ENCODE measurements at regions not wholly inside any gene's neighbourhood (a gene's known extent, or its start where the extent isn't known, plus 50 kb on each side); places are given as distances from the start of the nearest gene placed in this dataset.
A peak's percentile ranks its signal among the peaks of the same experiment; 100 is the strongest.

DNA sequence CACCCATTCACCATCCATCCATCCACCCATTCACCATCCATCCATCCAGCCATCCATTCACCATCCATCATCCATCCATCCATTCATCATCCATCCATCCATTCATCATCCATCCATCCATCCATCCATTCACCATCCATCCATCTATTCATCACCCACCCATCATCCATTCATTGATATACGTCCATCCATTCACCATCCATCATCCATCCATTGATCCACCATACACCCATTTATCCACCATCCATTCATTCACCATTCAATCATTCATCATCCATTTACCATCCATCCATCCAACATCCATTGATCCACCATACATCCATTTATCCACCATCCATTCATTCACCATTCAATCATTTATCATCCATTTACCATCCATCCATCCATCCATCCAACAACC is 111.7 kb downstream of the ABCC12 start (continued):
- TF ChIP-seq ATM (IDR thresholded peaks at IDR 0.05; ENCODE audit: borderline replicate concordance) (peak; percentile 50; the same call in 1 of the 2 replicates), SP140L (CRISPR knock-in tag; IDR thresholded peaks at IDR 0.05; ENCODE audit: borderline replicate concordance) (no peak), ZNF543 (CRISPR knock-in tag; IDR thresholded peaks at IDR 0.05) (no peak)

GRCh38 chr16:48041981-48042421 is 113.8 kb downstream of the ABCC12 start:
- Histone ChIP-seq H3K9ac (ENCODE audit: insufficient read depth, low read depth, low read length) (no peak overlapping the region), H3K4me3 (replicated peaks in 1 of 3; ENCODE audit: insufficient read depth in 1 of 3, low read depth in 2 of 3, low read length in 3 of 3) (no peak overlapping the region), H3K4me2 (ENCODE audit: low read depth, low read length) (no peak overlapping the region), H3K79me2 (ENCODE audit: insufficient read depth, low read length) (no peaks in the 10 kb centered on the region), H3K4me1 (ENCODE audit: insufficient read depth, low read length) (peaks cover 6% of the 10 kb centered on the region; the same call in 1 of the 2 replicates), H3K27me3 (ENCODE audit: control insufficient read depth in 1 of 2, insufficient read depth in 2 of 2, low read length in 2 of 2) (peaks cover 0 to 2% of the 10 kb centered on the region in 2 experiments; a peak in 2 of 5 replicates), H3K27ac (ENCODE audit: extremely low read length, insufficient read depth, low read length) (no peak overlapping the region), H3K36me3 (replicated peaks in 1 of 2; ENCODE audit: control insufficient read depth in 1 of 2, insufficient read depth in 2 of 2, low read length in 2 of 2) (no peaks in the 10 kb centered on the region), H2AFZ (ENCODE audit: low read length) (no peak overlapping the region), H4K20me1 (ENCODE audit: insufficient read depth, low read length) (no peaks in the 10 kb centered on the region), H3K9me3 (ENCODE audit: low read length) (no peaks in the 10 kb centered on the region)
- POLR2A ChIA-PET = no interaction called here
- CTCF ChIA-PET (ENCODE audit: low intra/inter-chr PET ratio, low total read pairs) = interaction anchor here (0.9 kb wide), 1 partner anchor 901 kb away, joined by 3 read pairs; no protein-coding TSS in a partner anchor
- WGBS (ENCODE audit: low lambda C conversion rate) = 25% methylated on average over 10 of the region's 10 CpGs
- TF ChIP-seq SP2 (CRISPR knock-in tag; IDR thresholded peaks at IDR 0.05) (no peak), ZBTB39 (CRISPR knock-in tag; IDR thresholded peaks at IDR 0.05) (no peak), STAG1 (CRISPR knock-in tag; IDR thresholded peaks at IDR 0.05) (peak; percentile 81), NR2F6 (IDR thresholded peaks at IDR 0.05) (no peak), NR2F6 (CRISPR knock-in tag; IDR thresholded peaks at IDR 0.05) (0 out of 2 replicates have a peak, but pooled peaks have one; percentile 20), SMC3 (IDR thresholded peaks at IDR 0.05; ENCODE audit: low read length) (peak; percentile 58; the same call in 1 of the 2 replicates), RAD21 (CRISPR knock-in tag; IDR thresholded peaks at IDR 0.05) (peak; percentile 61)
- TF ChIP-seq, protein P1, sequence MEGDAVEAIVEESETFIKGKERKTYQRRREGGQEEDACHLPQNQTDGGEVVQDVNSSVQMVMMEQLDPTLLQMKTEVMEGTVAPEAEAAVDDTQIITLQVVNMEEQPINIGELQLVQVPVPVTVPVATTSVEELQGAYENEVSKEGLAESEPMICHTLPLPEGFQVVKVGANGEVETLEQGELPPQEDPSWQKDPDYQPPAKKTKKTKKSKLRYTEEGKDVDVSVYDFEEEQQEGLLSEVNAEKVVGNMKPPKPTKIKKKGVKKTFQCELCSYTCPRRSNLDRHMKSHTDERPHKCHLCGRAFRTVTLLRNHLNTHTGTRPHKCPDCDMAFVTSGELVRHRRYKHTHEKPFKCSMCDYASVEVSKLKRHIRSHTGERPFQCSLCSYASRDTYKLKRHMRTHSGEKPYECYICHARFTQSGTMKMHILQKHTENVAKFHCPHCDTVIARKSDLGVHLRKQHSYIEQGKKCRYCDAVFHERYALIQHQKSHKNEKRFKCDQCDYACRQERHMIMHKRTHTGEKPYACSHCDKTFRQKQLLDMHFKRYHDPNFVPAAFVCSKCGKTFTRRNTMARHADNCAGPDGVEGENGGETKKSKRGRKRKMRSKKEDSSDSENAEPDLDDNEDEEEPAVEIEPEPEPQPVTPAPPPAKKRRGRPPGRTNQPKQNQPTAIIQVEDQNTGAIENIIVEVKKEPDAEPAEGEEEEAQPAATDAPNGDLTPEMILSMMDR (CRISPR knock-in tag; IDR thresholded peaks at IDR 0.05) = peak; percentile 60
- BruUV-seq (replicated peaks) = no TSS peak
- DNase-seq (ENCODE audit: low spot score) (peak; percentile 34), ATAC-seq (peak; percentile 94), FAIRE-seq (peak; percentile 72)
- intact Hi-C loops (cut with micrococcal nuclease; ENCODE audit: unreplicated experiment) = loop anchor here (5.0 kb wide), 2 partner anchors 785 to 900 kb away; partner anchors contain the start of gene NETO2
- in situ Hi-C loops (cut with HindIII; ENCODE audit: extremely low pct_ligation_motif_present, low pct_unique_long_range_greater_than_20kb) = no loop called here
